ENCODE measurements at regions not wholly inside any gene's neighbourhood (a gene's known extent, or its start where the extent isn't known, plus 50 kb on each side); places are given as distances from the start of the nearest gene placed in this dataset.

DNA sequence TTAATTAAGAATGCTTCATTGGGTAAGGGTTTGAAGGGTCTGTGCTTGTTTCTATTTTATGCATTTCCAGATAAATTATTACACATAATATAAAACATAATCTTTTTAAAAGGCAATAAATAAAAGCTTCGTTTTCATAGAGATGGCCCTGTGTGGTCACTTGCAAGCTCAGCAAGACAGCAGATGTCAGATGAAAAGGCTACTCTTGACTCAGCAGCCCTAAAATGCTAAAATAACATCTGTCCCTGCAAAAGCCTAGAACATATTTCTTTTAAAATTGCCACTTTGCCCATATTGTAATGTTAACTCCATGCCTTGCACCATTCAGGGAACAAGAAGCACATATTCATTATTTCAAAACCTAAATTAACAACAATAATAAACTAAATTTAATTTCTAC is 349.4 kb downstream of the CNTN3 start:
- no peaks in the 10 kb centered on the region for H3K27me3 ChIP-seq (ENCODE audit: insufficient read depth)
- no peak overlapping the region for H3K4me2 ChIP-seq
- no peaks in the 10 kb centered on the region for H3F3A ChIP-seq (replicated peaks; ENCODE audit: insufficient read depth)
- H3K36me3 ChIP-seq (replicated peaks in 1 of 2; ENCODE audit: control insufficient read depth in 1 of 2, insufficient read depth in 2 of 2, low read length in 1 of 2), result no peaks in the 10 kb centered on the region
- no peak overlapping the region for H3K9ac ChIP-seq
- no peak for TF ChIP-seq FOXJ3 (CRISPR knock-in tag; IDR thresholded peaks at IDR 0.05)
- no peak for TF ChIP-seq SIN3A (IDR thresholded peaks at IDR 0.05; ENCODE audit: borderline replicate concordance, low read depth, low read length)
- no peak for TF ChIP-seq RFX5 (IDR thresholded peaks at IDR 0.05; ENCODE audit: low read length)
- TF ChIP-seq, protein P1, sequence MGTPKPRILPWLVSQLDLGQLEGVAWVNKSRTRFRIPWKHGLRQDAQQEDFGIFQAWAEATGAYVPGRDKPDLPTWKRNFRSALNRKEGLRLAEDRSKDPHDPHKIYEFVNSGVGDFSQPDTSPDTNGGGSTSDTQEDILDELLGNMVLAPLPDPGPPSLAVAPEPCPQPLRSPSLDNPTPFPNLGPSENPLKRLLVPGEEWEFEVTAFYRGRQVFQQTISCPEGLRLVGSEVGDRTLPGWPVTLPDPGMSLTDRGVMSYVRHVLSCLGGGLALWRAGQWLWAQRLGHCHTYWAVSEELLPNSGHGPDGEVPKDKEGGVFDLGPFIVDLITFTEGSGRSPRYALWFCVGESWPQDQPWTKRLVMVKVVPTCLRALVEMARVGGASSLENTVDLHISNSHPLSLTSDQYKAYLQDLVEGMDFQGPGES (IDR thresholded peaks at IDR 0.05; ENCODE audit: low read depth, low read length), result no peak
- TF ChIP-seq, protein P2, sequence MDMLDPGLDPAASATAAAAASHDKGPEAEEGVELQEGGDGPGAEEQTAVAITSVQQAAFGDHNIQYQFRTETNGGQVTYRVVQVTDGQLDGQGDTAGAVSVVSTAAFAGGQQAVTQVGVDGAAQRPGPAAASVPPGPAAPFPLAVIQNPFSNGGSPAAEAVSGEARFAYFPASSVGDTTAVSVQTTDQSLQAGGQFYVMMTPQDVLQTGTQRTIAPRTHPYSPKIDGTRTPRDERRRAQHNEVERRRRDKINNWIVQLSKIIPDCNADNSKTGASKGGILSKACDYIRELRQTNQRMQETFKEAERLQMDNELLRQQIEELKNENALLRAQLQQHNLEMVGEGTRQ (IDR thresholded peaks at IDR 0.05; ENCODE audit: borderline replicate concordance, low read depth, low read length), result no peak
- TF ChIP-seq, protein P3, sequence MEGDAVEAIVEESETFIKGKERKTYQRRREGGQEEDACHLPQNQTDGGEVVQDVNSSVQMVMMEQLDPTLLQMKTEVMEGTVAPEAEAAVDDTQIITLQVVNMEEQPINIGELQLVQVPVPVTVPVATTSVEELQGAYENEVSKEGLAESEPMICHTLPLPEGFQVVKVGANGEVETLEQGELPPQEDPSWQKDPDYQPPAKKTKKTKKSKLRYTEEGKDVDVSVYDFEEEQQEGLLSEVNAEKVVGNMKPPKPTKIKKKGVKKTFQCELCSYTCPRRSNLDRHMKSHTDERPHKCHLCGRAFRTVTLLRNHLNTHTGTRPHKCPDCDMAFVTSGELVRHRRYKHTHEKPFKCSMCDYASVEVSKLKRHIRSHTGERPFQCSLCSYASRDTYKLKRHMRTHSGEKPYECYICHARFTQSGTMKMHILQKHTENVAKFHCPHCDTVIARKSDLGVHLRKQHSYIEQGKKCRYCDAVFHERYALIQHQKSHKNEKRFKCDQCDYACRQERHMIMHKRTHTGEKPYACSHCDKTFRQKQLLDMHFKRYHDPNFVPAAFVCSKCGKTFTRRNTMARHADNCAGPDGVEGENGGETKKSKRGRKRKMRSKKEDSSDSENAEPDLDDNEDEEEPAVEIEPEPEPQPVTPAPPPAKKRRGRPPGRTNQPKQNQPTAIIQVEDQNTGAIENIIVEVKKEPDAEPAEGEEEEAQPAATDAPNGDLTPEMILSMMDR (IDR thresholded peaks at IDR 0.05), result no peak
- TF ChIP-seq RXRA (IDR thresholded peaks at IDR 0.05; ENCODE audit: borderline replicate concordance, low read depth), result no peak
- no peak for TF ChIP-seq ELF1 (IDR thresholded peaks at IDR 0.05)
- TF ChIP-seq NRF1 (IDR thresholded peaks at IDR 0.05; ENCODE audit: low read depth, low read length), result no peak
- TF ChIP-seq RCOR1 (IDR thresholded peaks at IDR 0.05; ENCODE audit: low read length), result no peak
- no peak for TF ChIP-seq GABPA (IDR thresholded peaks at IDR 0.05; ENCODE audit: low read depth)
- no peak for TF ChIP-seq RAD21 (IDR thresholded peaks at IDR 0.05; ENCODE audit: low read length)
- TF ChIP-seq CHD2 (IDR thresholded peaks at IDR 0.05; ENCODE audit: low read length, partially characterized antibody), result no peak
- no peak for TF ChIP-seq SMC3 (IDR thresholded peaks at IDR 0.05; ENCODE audit: low read depth, low read length)
- no peak for TF ChIP-seq GATA2 (CRISPR knock-in tag; IDR thresholded peaks at IDR 0.05)
- TF ChIP-seq, protein P4, sequence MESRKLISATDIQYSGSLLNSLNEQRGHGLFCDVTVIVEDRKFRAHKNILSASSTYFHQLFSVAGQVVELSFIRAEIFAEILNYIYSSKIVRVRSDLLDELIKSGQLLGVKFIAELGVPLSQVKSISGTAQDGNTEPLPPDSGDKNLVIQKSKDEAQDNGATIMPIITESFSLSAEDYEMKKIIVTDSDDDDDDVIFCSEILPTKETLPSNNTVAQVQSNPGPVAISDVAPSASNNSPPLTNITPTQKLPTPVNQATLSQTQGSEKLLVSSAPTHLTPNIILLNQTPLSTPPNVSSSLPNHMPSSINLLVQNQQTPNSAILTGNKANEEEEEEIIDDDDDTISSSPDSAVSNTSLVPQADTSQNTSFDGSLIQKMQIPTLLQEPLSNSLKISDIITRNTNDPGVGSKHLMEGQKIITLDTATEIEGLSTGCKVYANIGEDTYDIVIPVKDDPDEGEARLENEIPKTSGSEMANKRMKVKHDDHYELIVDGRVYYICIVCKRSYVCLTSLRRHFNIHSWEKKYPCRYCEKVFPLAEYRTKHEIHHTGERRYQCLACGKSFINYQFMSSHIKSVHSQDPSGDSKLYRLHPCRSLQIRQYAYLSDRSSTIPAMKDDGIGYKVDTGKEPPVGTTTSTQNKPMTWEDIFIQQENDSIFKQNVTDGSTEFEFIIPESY (IDR thresholded peaks at IDR 0.05; ENCODE audit: borderline replicate concordance, low read depth), result no peak
- H3K27ac ChIP-seq (ENCODE audit: low read depth in 2 of 2, low read length in 1 of 2), result no peak overlapping the region
- no peak for DNase-seq
- WGBS (ENCODE audit: low lambda C conversion rate), result 31% methylated on average over 1 of the region's 1 CpG
- H3K4me3 ChIP-seq (ENCODE audit: low read depth in 2 of 2, low read length in 1 of 2), result no peak overlapping the region
- no peak overlapping the region for H2AFZ ChIP-seq (ENCODE audit: low read depth)
- ChIA-PET CTCF (no interaction called here), POLR2A (no interaction called here)
- H3K4me1 ChIP-seq (ENCODE audit: control insufficient read depth in 1 of 2, insufficient read depth in 2 of 2, low read depth in 1 of 2, low read length in 1 of 2), result 0 out of 4 replicates have a peak, but pooled peaks cover 0 to 3% of the 10 kb centered on the region in 2 experiments
- no peaks in the 10 kb centered on the region for H4K20me1 ChIP-seq (ENCODE audit: insufficient read depth)
- H3K79me2 ChIP-seq (ENCODE audit: insufficient read depth), result no peaks in the 10 kb centered on the region
- H3K9me3 ChIP-seq, result no peaks in the 10 kb centered on the region
- H3K9me2 ChIP-seq, result no peaks in the 10 kb centered on the region
